Umbilical cord (tissue), 1 donor: ENCODE measurements at regions not wholly inside any gene's neighbourhood (a gene's known extent, or its start where the extent isn't known, plus 50 kb on each side); places are given as distances from the start of the nearest gene placed in this dataset.

Source experiments
- DNase-seq: peaks from one replicate; pipeline ENCODE4 v3.0.0-alpha.2; 2015; ENCODE audit warnings: low spot score

DNA sequence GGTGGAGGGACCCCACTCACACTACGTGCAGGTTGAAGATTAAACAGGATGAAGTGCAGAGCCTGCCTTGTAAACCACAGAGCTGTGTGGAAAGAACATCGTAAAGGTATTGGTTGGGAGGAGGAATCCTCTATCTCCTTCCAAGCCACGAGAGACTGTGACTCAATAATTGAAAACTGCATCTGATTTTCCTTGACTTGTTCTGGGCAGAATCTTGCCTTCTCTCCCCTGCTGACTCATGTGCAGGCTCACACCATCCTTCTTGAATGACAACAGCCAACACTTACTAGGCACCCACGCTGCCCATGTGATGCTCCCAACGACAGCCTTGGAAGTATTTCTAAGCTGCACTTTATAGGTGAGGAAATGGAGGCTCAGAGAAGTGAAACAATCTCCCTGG, 563.0 kb downstream of the MIAT start:
- peak; percentile 76 for DNase-seq

DNA sequence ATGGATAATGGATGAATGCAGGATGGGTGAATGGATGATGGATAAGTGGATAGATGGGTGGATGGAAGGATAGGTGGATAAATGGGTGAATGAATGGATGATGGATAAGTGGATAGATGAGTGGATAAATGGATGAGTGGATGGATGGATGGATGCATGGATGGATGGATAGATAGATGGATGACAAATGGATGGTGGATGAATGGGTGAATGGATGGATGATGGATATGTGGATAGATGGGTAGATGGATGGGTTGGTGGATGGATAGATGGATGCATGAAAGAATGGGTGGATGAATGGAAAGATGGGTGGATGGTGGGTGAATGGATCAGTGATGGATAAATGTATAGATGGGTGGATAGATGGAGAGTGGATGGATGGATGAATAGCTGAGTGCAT, 564.8 kb downstream of the MIAT start:
- DNase-seq: no peak

- DNase-seq: no peak
Observed at GRCh38 chr22:27223317-27224177, 566.2 kb downstream of the MIAT start.

DNA sequence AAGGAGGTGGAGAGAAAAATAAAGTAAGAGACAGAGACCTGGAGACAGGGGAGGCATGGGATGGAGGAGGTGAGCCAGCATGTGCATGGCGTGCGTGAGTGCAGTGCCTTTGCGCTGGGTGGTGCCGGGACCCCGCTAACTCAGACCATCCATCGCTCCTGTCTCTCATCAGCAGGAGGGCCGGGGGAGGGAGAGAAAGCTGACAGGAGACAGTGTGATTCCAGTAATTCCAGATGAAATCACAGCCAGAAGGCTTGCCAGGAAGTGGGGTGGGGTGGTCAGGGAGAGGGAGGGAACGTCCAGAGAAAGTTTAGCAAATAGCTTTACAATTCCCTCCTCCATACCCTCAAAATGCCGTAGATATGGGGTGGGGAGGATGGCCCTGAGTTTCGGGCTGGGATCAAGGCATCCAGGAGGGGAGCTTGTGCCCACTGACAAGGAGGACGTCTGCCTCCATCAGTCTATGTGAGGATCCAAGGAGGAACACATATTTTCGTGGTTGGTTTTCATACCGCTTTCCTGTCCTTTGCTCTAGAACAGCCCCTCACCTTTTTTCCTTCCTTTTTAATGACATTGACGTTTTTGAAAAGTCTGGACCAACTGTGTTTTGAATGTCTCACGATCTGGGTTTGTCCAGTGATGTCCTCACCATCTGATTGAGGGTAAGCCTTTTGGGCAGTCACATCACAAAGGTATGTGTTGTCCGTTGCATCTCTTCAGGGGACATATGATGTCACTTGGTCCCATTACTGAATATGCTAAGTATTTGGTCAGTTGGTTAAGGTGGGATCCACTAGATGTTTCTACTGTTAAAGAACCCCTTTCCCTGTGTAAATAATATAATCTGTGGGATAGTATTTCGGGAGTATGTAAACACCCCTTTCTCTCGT, 567.3 kb downstream of the MIAT start:
- DNase-seq: peak; percentile 90

- DNase-seq: no peak
Observed at GRCh38 chr22:27226666-27227065, 569.3 kb downstream of the MIAT start.

- DNase-seq: no peak
Observed at GRCh38 chr22:27228771-27229170, 571.4 kb downstream of the MIAT start.

GRCh38 chr22:27230189-27230588, 571.4 kb downstream of the MN1 start:
- DNase-seq: no peak

- DNase-seq: no peak
Observed at GRCh38 chr22:27231266-27231665, 570.3 kb downstream of the MN1 start.

DNA sequence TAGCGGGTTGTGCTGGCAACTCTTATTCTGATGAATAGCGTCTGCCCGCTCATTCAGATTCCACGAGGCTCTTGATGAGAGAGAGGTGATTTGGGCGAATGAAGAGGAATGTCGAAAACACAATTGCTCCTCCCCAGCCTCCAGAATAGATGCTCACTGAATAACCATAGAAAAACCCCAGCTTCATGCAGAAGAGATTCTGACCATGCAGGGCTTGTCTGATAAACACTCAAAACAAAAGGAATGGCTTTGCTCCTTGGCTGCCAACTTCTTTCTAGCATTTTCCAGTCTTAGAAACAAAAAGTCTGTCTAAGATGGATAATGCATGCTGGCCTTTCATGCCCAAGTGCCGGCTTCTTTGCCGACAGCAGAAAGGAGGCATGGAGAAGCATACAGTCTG, 569.5 kb downstream of the MN1 start:
- no peak for DNase-seq

- no peak for DNase-seq
Observed at GRCh38 chr22:27237080-27237741, 564.3 kb downstream of the MN1 start.

GRCh38 chr22:27238935-27239510, 562.5 kb downstream of the MN1 start:
- DNase-seq: peak; percentile 95

- DNase-seq: no peak
Observed at GRCh38 chr22:27239520-27239919, 562.0 kb downstream of the MN1 start.

- DNase-seq: no peak
Observed at GRCh38 chr22:27240298-27241075, 561.1 kb downstream of the MN1 start.

- peak; percentile 40 for DNase-seq
Observed at GRCh38 chr22:27241430-27242321, 559.9 kb downstream of the MN1 start.

GRCh38 chr22:27242474-27242873, 559.1 kb downstream of the MN1 start:
- no peak for DNase-seq

GRCh38 chr22:27242917-27243589, 558.5 kb downstream of the MN1 start:
- DNase-seq: peak; percentile 65

- DNase-seq: no peak
Observed at GRCh38 chr22:27244328-27244727, 557.2 kb downstream of the MN1 start.

DNA sequence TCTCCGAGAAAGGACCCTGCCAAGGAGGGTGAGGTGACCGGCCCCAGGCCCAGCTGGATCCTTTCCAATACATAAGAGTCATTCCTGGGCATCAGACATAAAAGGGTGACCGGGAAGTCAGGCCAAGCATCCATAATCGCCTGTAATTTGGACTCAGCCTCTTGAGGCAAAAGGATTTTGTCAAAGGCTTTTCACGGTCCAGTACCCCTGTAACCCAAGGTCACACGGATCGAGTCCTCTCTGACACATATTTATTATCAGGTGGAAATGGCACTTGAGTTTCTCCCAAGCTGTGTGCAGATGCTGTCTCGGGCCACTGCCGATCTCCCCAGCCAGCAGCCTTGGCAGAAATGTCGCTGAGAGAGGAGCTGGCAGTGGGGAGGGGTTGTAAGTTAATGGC, 556.5 kb downstream of the MN1 start:
- no peak for DNase-seq

DNA sequence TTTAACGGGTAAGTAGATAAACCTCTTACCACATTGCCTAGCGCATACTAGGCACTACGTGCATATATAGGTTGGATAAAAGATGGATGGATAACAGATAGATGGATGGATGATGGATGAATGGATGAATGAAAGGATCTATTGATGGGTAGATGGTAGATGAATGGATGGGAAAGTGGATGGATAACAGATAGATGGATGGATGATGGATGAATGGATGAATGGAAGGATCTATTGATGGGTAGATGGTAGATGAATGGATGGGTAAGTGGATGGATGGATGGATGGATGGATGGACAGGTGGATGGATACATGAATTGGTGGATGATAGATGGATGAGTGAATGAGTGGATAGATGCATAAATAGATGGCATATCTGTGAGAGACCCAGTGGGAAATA, 555.0 kb downstream of the MN1 start:
- no peak for DNase-seq
